ENCODE measurements at regions not wholly inside any gene's neighbourhood (a gene's known extent, or its start where the extent isn't known, plus 50 kb on each side); places are given as distances from the start of the nearest gene placed in this dataset.

DNA sequence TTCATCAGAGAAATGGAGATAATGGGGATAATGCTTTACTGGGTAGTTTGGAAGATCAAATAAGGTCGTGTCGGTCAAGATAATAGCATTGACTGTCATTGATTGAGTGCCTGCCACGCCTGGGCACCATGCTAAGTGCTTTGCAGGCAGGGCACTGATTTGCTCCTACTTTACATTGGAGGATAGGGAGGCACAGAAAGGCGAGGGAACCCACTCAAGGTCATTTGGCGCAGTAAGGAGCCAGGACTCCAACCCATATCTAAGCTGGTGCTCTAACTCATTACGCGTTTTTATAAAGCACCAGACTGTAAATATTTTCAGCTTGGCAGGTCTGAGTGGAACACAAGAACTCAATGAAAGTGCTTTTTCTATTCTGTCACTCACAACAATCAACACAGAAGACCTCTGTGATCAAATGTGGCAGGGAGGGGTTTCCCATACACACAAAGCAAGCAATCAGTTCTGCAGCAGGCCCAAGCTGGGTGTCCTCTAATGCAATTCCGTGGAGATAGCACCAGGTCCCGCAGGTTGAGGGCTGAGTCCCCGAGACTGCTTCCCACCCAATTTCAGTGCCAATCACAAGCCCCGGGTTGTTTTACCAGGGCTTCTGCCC lies 373.6 kb downstream of the CDH26 start:
- DNase-seq, result no peak

- no peak for DNase-seq
These were observed 374.3 kb downstream of the CDH26 start for GRCh38 chr20:60332523-60332922.

DNA sequence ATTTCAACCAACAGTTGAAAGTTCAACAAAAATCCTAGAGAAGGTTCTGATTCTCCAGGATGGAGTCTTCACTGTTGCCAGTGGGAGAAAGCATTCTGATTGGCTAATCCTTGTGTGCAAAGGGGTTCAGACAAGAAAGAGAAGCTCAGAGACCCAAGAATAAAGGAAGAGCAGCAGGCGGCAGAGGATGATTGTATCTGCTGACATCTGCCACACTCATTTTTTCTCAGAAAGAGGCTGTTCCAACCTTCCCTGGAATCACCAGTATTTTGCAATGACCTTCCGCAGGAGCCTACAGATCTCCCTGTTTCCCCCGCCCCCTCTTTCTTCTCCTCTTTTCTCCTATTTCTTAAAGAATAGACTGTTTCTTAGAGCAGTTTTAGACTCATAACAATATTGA lies 376.7 kb downstream of the CDH26 start:
- no peak for DNase-seq

DNA sequence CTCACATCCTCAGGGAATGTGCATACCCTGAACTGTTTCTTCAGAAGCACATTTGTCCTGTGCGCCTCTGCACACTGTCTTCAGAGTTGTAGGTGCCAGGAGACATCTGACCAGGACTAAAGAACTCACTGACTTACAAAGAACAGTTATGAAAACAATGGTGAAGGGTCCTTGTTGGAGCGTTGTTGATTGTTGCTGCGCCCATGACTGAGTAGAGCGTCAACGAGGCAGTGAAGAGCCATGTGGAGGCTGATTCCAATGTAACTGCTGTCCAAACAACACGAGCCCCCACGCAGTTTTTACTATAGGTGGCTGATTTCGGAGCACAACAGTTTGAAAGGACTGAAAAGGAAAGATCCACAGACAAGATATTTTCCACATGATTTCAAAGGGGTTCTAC lies 380.3 kb downstream of the CDH26 start:
- DNase-seq, result no peak

DNA sequence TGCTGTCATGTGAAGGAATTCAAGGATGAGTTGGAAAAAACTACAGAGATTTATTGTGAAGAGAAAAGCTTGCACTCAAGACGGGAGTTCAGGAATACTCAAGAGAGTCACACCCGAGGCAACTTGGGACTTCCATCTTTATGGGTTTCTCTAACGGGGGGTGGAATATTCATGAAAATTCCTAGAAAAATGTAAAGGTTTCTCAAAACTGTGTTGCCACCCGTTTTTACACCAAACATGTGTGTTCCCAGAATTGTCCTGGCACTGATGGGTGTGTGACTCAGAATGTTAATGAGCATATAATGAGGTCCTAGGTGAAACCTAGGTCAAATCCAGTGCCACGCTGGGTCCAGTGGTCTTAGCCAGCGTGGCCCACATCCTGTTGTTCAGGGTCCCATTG lies 381.5 kb downstream of the CDH26 start:
- DNase-seq, result no peak

GRCh38 chr20:60340232-60340631 lies 382.0 kb downstream of the CDH26 start:
- DNase-seq, result no peak

GRCh38 chr20:60341062-60341461 lies 382.8 kb downstream of the CDH26 start:
- DNase-seq, result no peak

- no peak for DNase-seq
These were observed 386.9 kb downstream of the CDH26 start for GRCh38 chr20:60345106-60345505.

DNA sequence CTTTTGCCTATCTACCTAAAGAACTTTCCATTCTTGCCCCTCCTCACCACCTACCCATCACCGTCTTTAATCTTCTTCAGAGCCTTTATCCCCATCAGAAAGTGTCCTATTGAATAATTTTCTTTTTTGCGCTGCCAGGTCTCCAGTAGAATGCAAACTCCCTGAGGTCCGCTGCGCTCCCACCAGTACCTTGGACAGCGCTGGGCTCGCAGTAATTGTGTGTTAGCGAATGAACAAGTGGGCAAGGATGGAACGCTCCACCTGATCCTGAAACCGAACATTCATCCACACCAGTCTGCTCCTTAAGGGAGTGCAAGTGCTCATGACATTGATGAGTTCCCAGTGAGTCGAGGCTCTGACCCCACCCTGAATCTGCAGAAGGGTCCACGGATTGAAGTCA lies 391.2 kb downstream of the CDH26 start:
- DNase-seq, result no peak

DNA sequence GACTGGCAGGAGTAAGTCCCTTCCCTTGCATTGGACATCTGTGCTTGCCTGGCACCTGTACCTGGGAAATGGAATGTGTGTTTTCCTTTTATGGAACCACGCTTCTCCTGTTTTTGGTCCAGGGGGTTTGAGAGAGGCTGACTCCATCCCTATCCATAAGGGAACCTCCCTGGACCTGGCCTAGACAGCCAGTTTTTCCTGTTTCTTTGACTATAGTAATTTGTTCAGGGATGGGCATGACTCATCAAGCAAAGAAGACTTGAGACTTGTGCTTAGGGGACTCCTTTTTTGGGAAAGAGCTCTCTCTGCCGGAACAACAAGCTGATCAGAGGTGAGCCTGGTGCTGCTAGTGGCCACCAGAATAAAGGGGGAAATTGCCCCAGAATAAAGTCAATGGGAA lies 393.8 kb downstream of the CDH26 start:
- no peak for DNase-seq

DNA sequence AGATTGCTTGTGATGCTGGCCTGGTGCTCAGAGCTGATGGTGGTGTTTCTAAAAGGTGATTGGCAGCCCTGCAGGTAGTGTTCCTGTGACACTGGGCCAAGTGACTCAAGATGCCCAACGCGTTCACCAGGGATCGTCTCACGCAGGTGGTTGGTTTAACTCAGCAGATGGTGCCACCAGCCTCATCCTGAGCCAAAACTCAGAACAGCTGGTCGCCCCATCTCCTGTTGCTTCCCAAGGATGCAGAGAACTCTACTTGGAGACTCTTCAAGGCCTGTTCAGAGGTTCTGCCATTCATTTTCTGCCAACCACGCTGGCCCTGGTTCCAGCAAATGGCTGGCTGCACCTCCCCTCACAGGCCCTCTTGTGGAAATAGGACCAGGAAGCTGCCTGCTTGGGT lies 394.4 kb downstream of the CDH26 start:
- no peak for DNase-seq

DNA sequence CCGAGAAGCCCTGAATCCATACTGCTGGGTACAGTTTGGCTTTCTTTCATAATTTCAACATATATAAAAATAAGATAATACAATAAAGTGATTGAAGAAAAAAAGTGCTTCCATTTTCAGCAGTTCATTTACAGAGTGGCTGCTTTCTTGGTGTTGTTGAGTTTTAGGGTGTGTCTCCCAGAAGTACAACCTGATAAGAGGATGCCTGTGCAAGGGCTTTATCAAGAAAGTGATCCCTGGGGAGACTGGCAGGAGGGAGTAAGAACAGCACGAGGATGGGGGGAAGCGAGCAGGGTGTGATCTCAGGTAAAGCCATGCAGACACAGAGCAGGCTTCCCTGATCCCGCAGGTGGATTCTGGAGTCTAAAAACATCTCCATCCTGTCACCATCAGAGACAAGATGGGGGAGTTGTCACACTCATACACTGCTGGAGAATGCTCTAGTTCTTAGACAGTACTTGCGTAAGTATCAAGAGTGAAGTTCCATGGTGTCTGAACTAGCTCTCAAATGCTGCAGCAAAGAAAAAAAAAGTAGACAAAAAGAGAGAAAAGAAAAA lies 395.9 kb downstream of the CDH26 start:
- no peak for DNase-seq

DNA sequence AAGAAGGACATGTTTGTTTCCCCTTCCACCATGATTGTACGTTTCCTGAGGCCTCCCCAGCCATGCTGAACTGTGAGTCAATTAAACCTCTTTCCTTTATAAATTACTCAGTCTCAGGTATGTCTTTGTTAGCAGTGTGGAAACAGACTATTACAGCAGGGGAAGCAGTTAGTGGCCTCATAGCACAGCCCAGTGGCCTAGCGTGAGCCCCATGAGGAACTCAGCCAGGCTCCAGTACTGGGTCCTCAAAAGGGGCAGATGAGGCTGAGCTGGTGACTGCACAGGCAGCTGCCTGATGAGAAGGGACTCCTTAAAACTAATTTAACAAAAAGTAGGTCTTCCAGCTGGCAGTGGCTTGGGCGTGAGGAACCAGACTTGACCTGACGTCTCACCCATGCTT lies 399.9 kb downstream of the CDH26 start:
- no peak for DNase-seq

DNA sequence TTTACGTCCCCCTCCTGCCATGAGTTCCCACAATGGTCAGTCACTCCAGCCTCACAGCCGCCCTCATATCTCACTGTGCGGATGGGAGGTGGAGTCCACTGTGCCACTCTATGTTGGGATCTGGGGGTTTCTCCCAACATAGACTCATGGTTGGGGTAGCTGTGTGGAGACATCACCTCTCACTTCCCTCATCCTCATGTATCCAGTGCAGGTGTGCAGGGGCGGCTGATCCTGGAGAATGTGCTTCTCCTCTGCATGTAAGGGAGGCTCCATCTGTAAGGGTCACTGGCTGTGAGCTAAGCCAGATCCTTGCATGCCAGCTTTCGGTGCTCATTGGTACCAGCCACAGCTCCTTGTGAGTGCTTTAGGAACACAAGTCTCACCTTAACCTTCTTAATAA lies 400.8 kb downstream of the CDH26 start:
- DNase-seq, result no peak

- no peak for DNase-seq
These were observed 403.7 kb downstream of the CDH26 start for GRCh38 chr20:60361761-60362395.

- DNase-seq, result no peak
These were observed 404.3 kb downstream of the CDH26 start for GRCh38 chr20:60362531-60362930.

DNA sequence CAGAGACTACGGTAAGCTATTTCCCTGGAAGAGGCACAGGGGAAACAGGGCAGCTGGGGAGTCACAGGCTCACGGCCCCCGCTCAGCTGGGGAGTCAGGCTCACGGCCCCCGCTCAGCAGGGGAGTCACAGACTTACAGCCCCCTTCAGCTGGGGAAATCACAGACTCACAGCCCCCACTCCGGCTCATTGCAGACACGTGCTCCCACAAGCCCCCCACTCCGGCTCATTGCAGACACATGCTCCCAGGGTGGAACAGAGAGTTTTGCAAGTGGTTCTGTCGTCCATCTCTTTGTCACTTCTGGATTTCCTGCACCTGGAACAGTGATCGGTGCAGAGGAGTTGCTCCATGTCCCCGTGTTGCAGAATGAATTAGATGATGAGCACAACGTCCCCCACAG lies 405.5 kb downstream of the CDH26 start:
- DNase-seq, result no peak

- DNase-seq, result no peak
These were observed 406.9 kb downstream of the CDH26 start for GRCh38 chr20:60365064-60365666.

DNA sequence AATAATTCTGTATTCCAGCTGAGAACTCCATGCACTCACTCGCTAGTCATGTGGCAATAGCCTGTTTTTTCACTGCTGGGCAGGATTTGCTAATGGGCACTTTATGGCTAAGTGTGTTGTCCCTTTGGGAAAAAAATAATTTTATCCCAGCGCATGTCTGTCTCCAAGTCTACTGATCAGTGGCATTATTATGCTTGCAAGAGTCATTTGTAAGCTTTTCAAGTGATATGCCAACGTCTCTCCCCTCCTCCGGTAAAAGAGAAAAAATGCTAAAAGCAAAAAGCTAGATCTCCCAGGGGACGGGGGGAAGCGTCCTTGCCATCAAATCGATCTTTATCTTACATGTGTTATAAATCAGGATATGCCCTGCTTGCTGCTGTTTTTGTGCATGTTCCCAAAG lies 407.7 kb downstream of the CDH26 start:
- DNase-seq, result no peak

DNA sequence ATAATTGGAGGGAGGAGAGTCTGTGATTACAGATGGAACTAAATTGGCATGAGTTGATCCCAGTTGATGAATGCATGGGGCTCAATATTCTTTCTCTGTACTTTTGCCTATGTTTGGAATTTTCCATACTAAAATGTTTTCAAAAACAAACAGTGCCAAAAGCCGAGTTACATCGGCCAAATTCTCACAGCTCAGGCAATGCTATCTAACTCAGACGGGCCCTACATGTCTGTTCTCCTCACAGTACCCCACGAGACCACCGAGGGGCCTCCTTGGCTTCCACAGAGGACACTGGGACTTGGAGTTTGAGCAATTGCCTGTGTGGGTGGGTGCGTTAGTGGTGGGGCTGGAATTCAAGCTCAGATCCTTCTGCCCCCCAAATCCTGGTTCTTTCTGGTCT lies 413.2 kb downstream of the CDH26 start:
- DNase-seq, result no peak

DNA sequence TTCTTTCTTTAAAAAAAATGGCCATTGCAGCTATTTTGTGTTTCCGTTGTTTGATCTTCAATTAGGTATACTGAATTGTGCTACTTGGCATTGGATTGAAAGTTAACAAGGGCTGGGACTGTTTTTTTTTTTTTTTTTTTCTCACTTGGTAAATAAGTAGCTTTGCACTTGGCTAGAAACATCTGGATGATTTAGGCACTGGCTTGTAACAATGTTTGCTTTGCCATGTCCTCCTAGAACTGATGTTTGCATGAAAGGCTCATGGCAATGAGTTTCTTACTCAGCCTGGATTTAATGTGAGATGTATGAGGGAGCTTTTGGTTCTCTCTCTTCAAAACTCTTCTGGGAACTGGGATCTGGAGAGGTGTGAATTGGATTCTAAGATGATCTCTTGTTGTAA lies 414.1 kb downstream of the CDH26 start:
- DNase-seq, result no peak

DNA sequence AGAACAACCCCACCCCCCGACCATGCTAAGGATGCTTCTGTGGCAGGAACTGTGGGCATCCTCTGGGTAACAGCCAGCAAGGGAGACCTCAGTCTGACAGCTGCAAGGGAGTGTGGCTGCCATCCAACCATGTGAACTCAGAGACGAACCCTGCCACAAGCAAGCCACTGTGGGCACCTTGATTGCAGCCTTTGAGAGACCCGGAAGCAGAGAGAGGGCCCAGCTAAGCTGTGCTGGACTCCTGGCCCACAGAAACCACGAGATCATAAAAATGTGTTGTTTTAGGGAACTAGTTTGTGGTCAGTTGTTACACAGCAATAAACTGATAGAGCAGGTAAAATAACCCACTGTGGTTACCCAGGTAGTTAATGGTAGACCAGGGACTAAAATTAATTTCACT lies 414.6 kb downstream of the CDH26 start:
- DNase-seq, result no peak

DNA sequence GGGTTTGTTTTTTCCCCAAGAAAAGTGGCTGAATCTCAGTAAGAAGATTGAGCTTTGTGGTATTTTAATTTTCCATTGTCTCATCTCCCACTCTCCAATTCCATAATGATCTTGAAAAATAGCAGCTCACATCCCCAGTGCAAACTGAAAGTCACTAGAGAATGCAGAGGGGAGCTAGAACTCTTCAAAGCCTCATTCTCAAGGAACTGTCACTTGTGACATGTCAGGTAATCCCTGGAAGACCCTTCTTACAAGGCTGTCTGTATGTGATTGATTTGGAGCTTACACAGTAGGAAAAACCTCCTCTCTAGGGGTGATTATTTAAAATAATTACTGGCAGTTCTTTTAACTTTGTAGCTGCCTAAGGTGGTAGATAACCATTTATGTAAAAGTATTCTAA lies 420.4 kb downstream of the CDH26 start:
- no peak for DNase-seq

DNA sequence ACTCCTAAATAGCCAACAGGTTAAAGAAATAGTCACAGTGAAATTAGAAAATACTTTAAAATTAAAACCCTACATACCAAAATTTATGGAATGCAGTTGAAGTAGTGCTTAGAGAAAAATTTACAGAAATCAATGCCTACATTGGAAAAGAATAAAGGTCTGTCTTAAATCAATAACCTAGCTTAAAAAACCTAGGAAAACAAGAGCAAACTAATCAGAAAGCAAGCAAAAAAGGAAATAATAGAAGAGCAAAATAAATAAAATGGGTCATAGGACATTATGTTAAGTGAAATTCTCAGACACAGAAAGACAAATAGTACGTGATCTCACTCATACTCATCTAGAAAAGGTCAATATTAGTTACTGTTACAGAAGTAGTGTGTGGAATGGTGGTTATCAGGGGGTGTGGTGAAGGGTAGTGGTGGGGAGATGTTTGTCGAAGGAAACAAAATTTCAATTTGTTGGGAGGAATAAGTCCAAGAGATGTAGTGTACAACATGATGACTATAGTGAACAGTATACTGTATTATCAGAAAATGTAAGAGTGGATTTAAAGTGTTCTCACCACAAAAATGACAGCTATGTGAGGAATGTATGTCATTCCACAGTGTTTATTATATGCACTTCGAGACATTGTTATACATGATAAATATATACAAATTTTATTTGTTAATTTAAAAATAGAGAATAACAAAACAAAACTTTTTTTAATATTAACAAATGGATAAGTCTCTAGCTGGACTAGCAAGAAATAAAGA lies 423.6 kb downstream of the CDH26 start:
- no peak for DNase-seq

Data from stimulated activated CD4-positive, alpha-beta T cell treated with anti-CD3 and anti-CD28 coated beads, Interleukin-1b, Interleukin-23, amount 100 ng/mL, for 48 hours (primary cell).